Kidney capillary endothelial cell (primary cell): ENCODE measurements at regions not wholly inside any gene's neighbourhood (a gene's known extent, or its start where the extent isn't known, plus 50 kb on each side); places are given as distances from the start of the nearest gene placed in this dataset.
"Not testable (repeated sequence)": the region's sequence is repeated elsewhere in the genome, so short reads cannot be mapped to it uniquely, and the experiment has no call there.

Source experiments
- DNase-seq: peaks from one replicate; pipeline ENCODE4 v3.0.0-alpha.2; 2018; ENCODE audit warnings: low spot score

DNA sequence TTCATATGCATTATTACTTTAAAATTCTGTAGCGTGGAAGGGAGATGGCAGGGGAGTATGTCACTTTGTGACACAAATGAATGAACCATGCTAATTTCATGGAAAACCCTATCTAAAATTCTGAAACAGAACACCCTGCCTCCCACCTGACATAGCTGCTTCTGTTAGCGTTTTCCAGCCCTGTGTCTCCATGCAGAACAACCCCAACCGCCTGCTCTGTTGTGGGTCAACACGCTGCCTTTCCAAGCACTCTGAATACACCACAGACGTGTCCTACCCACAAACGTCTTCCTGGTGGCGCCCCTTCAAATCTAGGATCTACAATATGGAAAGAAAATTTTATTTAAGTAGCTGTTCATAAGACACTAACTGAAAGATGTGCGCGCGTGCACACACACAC, 238.6 kb downstream of the TRIML1 start:
- no peak for DNase-seq

GRCh38 chr4:188383180-188383579, 243.9 kb downstream of the TRIML1 start:
- no peak for DNase-seq

GRCh38 chr4:188387179-188387791, 248.0 kb downstream of the TRIML1 start:
- DNase-seq, result no peak

DNA sequence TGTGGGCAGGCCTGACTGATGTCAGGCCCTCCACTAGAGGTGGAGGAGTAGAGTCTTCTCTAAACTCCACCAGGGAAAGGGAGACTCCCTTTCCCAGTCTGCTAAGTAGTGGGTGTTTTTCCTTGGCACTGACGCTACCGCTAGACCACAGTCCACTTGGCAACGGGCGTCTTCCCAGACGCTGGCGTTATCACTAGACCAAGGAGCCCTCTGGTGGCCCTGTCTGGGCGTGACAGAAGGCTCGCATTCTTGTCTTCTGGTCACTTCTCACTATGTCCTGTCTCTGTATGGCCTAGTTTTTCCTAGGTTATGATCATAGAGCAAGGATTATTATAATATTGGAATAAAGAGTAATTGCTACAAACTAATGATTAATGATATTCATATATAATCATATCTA, 252.1 kb downstream of the TRIML1 start:
- DNase-seq, result not testable (repeated sequence)

DNA sequence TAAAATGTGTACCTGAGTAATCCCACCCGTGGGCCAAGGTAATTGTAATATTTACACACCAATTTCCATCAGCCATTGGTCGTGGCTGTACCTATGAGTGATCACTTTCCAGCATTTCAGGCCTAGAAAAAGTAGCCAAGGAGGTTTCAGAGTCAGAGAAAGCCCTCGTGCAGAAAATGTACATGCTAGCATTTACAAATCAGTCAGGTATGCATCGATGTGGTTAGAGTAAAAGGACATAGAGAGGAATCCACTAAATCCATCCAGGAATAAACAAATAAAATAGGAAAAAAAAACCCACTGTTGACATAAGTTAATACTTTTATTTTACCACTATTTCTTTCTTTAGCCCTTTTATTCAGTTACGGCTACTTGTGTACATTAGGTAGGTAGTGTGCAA, 256.8 kb downstream of the TRIML1 start:
- no peak for DNase-seq

DNA sequence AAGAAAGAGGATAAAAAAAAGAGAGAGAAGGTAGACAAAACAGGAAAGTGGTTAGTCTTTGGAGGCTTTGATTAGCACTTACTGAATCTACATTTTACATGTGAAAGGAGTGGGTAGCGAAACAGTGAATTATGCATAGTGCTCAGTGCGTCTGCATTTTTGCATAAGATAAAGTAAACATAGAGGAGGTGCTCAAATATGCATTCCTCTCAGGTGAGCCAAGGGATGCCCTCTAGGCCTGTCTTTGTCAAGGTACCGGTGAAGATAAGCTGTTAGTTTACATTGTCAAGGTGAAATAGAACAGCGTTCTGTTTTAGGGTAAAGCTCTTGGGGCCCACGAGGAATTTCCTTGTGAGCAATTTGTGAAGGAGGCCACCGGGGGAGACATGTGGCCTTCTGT, 260.6 kb downstream of the TRIML1 start:
- no peak for DNase-seq

GRCh38 chr4:188400451-188400850, 261.2 kb downstream of the TRIML1 start:
- no peak for DNase-seq

DNA sequence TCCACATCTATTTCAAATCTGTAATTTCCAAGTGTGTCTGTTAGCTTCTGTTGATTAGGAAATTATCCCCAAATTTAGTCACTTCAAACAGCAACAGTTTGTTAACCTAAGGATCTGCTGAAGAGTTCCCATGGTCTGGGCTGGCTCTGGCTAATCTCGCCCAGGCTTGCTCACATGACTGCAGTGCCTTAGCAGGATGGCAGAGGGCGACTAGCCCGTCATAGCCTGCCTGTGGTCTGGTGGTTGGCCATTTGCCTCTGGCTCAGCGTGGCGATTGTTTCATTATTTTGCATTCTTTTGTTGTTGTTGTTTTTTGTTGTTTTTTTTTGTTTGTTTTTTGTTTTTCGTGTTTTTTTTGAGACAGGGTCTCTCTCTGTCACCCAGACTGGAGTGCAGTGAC, 264.0 kb downstream of the TRIML1 start:
- no peak for DNase-seq

GRCh38 chr4:188405071-188405835, 266.0 kb downstream of the TRIML1 start:
- DNase-seq, result not testable (repeated sequence)

DNA sequence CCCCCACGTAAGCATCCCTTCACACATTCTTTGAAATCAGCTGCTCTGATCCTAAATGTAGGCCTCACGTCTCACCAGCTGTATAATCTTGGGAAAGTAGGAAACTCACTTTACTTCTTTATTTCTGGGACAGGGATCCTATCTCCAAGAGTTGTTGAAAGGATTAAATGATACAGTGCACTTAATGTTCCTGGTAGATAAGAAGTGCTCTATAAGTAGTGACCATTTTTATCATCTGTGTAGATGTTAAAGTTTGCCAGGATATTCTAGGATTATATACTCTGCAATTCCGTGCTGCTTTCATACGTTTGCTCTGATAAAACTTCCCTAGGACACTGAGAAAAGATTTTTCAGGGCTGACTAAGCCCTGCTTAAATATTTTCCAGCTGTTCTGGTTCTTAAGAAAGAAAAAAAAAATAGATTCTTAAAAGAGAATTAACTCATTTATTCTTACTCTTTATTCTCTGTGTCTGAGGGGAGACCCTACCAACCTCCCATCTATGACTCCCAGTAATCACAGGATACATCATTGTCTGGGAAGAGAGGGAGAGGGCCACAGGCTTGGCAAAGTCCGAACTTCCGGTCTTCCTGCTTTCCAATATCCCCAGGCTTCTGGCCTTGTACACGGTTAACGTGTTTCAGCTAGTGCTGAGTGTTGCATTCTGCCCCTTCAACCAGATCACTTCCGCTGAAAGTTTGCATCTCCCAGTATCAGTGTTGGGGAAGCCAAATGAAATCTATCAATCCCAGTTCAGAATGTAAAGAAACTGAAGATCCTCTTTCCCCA, 269.2 kb downstream of the TRIML1 start:
- no peak for DNase-seq

DNA sequence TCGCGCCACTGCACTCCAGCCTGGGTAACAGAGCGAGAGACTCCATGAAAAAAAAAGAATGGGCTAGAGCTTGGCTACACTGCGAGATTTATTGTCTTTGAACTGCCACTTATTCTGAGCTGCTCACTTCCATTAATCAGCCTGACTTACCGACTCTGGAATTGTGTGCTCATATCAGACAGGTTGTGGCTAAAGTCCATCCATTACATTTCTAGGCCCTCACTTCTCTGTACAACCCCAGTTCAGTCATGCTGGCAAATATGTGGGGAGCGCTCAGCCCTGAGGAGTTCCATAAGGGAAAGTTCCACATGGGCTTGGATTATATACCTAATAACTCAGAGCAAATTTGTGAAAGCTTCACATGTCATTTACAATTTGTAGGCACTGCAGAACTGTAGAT, 270.6 kb downstream of the TRIML1 start:
- DNase-seq, result no peak

- no peak for DNase-seq
Observed at GRCh38 chr4:188411805-188412204, 272.6 kb downstream of the TRIML1 start.

GRCh38 chr4:188412499-188412898, 273.3 kb downstream of the TRIML1 start:
- no peak for DNase-seq

- no peak for DNase-seq
Observed at GRCh38 chr4:188414441-188414840, 275.2 kb downstream of the TRIML1 start.

GRCh38 chr4:188417181-188417580, 277.9 kb downstream of the TRIML1 start:
- no peak for DNase-seq

DNA sequence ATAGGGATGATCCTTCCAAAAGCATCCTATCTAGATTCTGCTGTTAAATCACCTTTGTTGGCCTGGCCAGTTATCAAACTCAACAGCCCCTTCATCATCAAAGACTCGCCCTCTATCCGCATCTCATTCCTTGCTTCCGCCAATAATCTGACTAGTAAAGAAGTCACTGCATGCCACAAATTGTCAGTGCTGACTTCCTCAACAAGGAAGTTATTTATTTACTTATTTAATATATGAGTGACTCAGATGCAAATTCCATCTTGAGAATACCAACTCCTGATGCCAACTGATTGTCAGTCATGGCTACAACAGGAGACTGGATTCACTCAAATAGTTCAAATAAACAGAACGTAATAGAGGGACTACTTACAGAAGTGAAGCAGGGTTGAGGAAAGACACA, 283.8 kb downstream of the TRIML1 start:
- DNase-seq, result no peak

- DNase-seq, result no peak
Observed at GRCh38 chr4:188428935-188429334, 289.7 kb downstream of the TRIML1 start.

- DNase-seq, result no peak
Observed at GRCh38 chr4:188429965-188430364, 290.7 kb downstream of the TRIML1 start.

DNA sequence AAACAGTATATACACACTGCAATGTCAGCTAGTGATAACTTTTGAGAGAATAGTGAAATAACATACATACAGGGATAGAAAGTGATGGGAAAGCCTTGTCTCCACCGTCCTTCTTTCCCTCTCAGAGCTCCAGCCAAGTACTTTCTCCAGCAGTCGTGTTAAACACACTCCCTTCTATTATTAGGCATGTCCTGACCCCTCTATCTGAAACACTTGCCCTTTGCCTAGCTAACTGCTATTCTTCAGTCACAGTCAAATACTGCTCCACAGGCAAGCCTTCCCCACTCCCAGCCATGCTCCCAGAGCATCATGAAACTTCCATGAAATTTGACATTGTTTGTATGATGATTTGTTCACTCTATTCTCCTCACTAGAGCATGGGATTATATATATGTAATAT, 291.1 kb downstream of the TRIML1 start:
- DNase-seq, result no peak

DNA sequence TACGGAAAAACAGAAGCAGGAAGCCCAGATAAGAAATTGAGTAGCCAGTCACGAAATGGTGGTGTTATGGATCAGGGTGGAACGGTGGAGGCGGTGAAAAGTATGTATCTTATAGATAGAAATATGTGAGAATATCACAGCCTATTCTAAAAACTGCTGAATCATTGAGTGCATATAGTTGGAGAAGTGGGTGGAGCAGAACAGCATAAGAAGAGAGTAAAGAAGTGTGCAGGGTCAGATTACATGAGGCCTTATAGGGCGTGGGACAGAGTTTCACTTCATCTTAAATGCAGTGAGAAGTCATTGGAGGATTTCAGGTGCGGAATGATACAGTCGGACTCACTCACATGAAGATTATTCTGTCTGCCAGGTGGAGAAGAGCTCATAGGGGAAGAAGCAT, 293.1 kb downstream of the TRIML1 start:
- no peak for DNase-seq

DNA sequence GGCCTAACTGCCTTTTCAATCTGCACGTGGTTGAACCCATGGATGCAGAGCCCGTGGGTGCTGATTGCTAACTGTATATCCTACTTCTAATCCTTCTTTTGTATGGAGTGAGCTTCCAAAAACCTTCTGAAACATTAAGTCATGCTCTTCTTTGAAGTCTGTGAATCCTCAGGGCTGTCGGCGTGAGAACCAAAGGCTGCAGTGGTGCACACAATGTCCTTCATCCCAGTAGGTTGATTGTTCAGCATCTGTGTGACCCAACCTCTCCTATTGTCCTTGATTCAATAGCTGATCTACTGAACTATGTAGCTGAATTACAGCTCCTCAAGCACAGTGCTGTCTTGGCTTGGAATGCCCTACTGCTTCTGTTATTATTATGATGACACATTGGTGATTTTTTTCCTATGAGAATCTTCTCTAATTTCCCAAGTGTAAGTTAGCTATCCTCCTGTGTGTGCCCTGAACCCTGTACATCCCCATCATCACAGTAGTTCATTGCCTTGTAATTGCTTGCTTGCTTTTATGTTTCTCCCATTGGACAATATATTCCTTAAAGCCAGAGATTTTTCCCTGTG, 294.6 kb downstream of the TRIML1 start:
- DNase-seq, result no peak

DNA sequence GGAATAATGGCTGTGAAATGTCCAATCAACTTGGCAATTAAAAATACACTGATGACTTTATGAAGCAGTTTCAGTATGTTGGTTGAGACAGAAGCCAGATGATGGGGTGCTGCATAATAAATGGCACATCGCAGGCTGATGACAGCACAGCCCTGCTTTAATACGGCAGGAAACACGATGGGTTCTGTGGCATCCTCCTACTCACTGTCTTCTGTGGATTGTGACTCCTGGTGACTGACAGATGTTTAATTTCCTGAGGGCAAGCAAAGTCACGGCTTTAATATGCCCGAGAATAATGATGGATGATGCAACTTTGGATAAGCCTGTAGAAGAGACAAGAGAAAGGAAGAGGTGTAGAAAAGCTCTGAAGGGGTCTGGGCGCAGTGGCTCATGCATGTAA, 295.4 kb downstream of the TRIML1 start:
- no peak for DNase-seq

GRCh38 chr4:188435381-188435780, 296.1 kb downstream of the TRIML1 start:
- no peak for DNase-seq
